ENCODE measurements at regions not wholly inside any gene's neighbourhood (a gene's known extent, or its start where the extent isn't known, plus 50 kb on each side); places are given as distances from the start of the nearest gene placed in this dataset.

DNA sequence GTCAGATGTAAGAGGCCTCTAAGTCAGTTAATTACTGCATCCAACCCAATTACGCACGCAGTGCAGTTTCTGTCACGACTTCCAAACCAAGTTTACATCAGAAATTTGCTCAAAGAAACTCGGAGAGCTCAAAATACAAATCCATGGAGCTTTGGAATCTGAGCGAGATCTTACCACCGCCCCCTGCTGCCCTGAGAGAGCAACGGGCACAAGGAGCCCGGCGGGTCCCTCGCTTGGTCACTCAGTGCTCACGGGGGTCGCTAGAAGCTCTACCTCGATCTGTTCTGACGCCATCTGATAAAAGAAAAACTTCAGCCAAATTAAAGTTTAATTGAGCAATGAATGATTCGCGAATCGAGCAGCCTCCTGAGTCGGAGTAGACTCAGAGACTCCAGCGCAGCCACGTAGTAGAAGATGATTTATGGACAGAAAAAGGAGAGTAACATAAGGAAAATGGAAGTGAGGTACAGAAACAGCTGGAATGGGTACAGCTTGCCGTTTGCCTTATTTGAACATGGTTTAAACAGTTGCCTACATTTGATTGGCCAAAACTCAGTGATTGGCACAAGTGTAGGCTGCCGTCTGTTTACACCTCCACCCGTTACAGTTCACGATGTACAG, 232.7 kb upstream of the ATP10A start:
- ChIA-PET POLR2A (no interaction called here), CTCF (interaction anchor here (1.1 kb wide), 1 partner anchor 149 kb away, joined by 4 read pairs; no protein-coding TSS in a partner anchor)
- Histone ChIP-seq H3K4me1 (peaks cover 15% of the 10 kb centered on the region), H3K9me3 (no peaks in the 10 kb centered on the region), H3K27me3 (replicated peaks; ENCODE audit: control insufficient read depth, insufficient read depth, low read length) (no peaks in the 10 kb centered on the region), H3K4me3 (ENCODE audit: low read depth, low read length) (no peak overlapping the region), H3K36me3 (ENCODE audit: control insufficient read depth, insufficient read depth, low read length) (no peaks in the 10 kb centered on the region)
- BruUV-seq (replicated peaks) = no TSS peak
- no peaks in the 10 kb centered on the region for H3K9me3 Mint-ChIP-seq (ENCODE audit: unreplicated experiment)
- no peak overlapping the region for H3K27ac Mint-ChIP-seq (ENCODE audit: unreplicated experiment)
- H3K4me1 Mint-ChIP-seq (ENCODE audit: low read depth, unreplicated experiment) = peaks cover 15% of the 10 kb centered on the region
- peaks cover 4% of the 10 kb centered on the region for H3K27me3 Mint-ChIP-seq (ENCODE audit: insufficient read depth, unreplicated experiment)
- no peak for DNase-seq
- TF ChIP-seq, protein P1, sequence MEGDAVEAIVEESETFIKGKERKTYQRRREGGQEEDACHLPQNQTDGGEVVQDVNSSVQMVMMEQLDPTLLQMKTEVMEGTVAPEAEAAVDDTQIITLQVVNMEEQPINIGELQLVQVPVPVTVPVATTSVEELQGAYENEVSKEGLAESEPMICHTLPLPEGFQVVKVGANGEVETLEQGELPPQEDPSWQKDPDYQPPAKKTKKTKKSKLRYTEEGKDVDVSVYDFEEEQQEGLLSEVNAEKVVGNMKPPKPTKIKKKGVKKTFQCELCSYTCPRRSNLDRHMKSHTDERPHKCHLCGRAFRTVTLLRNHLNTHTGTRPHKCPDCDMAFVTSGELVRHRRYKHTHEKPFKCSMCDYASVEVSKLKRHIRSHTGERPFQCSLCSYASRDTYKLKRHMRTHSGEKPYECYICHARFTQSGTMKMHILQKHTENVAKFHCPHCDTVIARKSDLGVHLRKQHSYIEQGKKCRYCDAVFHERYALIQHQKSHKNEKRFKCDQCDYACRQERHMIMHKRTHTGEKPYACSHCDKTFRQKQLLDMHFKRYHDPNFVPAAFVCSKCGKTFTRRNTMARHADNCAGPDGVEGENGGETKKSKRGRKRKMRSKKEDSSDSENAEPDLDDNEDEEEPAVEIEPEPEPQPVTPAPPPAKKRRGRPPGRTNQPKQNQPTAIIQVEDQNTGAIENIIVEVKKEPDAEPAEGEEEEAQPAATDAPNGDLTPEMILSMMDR (IDR thresholded peaks at IDR 0.05; ENCODE audit: insufficient read depth in 1 of 2, low read depth in 1 of 2, low read length in 1 of 2, severe bottlenecking in 1 of 2, unreplicated experiment in 1 of 2) = no peak
- intact Hi-C loops (cut with micrococcal nuclease; ENCODE audit: unreplicated experiment) = no loop called here
- peaks cover 5% of the 10 kb centered on the region for H3K36me3 Mint-ChIP-seq (ENCODE audit: insufficient read depth, unreplicated experiment)
- H3K4me3 Mint-ChIP-seq (ENCODE audit: unreplicated experiment) = no peak overlapping the region

DNA sequence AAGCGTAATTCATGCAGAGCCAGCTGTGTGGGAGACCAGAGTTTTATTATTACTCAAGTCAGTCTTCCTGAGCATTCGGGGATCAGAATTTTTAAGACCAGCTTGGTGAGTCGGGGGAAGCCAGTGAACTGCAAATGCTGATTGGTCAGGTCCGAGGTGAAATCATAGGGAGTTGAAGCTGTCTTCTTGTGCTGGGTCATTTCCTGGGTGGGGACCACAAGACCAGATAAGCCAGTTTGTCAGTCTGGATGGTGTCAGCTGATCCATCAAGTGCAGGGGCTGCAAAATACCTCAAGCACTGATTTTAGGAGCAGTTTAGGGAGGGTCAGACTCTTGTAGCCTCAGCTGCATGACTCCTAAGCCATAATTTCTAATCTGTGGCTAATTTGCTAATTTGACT, 228.1 kb upstream of the ATP10A start:
- Mint-ChIP-seq H3K9me3 (ENCODE audit: unreplicated experiment) (no peaks in the 10 kb centered on the region), H3K27ac (ENCODE audit: unreplicated experiment) (no peak overlapping the region), H3K4me3 (ENCODE audit: unreplicated experiment) (no peak overlapping the region), H3K4me1 (ENCODE audit: low read depth, unreplicated experiment) (peaks cover 6% of the 10 kb centered on the region), H3K27me3 (ENCODE audit: insufficient read depth, unreplicated experiment) (peaks cover 4% of the 10 kb centered on the region), H3K36me3 (ENCODE audit: insufficient read depth, unreplicated experiment) (peaks cover under 1% of the 10 kb centered on the region)
- peaks cover 7% of the 10 kb centered on the region; the same call in 1 of the 2 replicates for H3K4me1 ChIP-seq
- H3K27me3 ChIP-seq (replicated peaks; ENCODE audit: control insufficient read depth, insufficient read depth, low read length) = no peaks in the 10 kb centered on the region
- no peaks in the 10 kb centered on the region for H3K9me3 ChIP-seq
- CTCF ChIA-PET = no interaction called here
- no TSS peak for BruUV-seq (replicated peaks)
- DNase-seq = no peak
- H3K4me3 ChIP-seq (ENCODE audit: low read depth, low read length) = no peak overlapping the region
- intact Hi-C loops (cut with micrococcal nuclease; ENCODE audit: unreplicated experiment) = no loop called here
- no peaks in the 10 kb centered on the region for H3K36me3 ChIP-seq (ENCODE audit: control insufficient read depth, insufficient read depth, low read length)
- TF ChIP-seq, protein P1 (IDR thresholded peaks at IDR 0.05; ENCODE audit: insufficient read depth in 1 of 2, low read depth in 1 of 2, low read length in 1 of 2, severe bottlenecking in 1 of 2, unreplicated experiment in 1 of 2) = no peak
- POLR2A ChIA-PET = no interaction called here

DNA sequence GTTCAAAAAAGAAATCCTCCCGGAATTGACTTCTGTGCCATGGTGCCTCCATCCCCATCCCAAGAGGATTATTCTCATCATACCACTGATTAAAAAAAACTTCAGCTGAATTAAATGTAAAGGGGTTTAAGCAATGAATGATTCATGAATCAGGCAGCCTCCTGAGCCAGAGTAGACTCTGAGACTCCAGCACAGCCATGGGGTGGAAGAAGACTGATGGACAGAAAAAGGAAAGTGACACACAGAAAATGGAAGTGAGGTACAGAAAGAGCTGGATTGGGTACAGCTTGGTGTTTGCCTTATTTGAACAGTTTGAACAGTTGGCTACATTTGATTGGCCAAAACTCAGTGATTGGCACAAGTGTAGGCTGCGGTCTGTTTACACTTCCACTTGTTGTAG, 224.8 kb upstream of the ATP10A start:
- ChIA-PET POLR2A (no interaction called here), CTCF (no interaction called here)
- Histone ChIP-seq H3K36me3 (ENCODE audit: control insufficient read depth, insufficient read depth, low read length) (no peaks in the 10 kb centered on the region), H3K27me3 (replicated peaks; ENCODE audit: control insufficient read depth, insufficient read depth, low read length) (no peaks in the 10 kb centered on the region), H3K4me1 (peaks cover 6% of the 10 kb centered on the region; the same call in 1 of the 2 replicates), H3K9me3 (no peaks in the 10 kb centered on the region), H3K4me3 (ENCODE audit: low read depth, low read length) (no peak overlapping the region)
- TF ChIP-seq, protein P1 (IDR thresholded peaks at IDR 0.05; ENCODE audit: insufficient read depth in 1 of 2, low read depth in 1 of 2, low read length in 1 of 2, severe bottlenecking in 1 of 2, unreplicated experiment in 1 of 2) = no peak
- intact Hi-C loops (cut with micrococcal nuclease; ENCODE audit: unreplicated experiment) = no loop called here
- Mint-ChIP-seq H3K27ac (ENCODE audit: unreplicated experiment) (no peak overlapping the region), H3K9me3 (ENCODE audit: unreplicated experiment) (no peaks in the 10 kb centered on the region), H3K4me1 (ENCODE audit: low read depth, unreplicated experiment) (peaks cover 6% of the 10 kb centered on the region), H3K27me3 (ENCODE audit: insufficient read depth, unreplicated experiment) (peaks cover 4% of the 10 kb centered on the region), H3K4me3 (ENCODE audit: unreplicated experiment) (no peak overlapping the region), H3K36me3 (ENCODE audit: insufficient read depth, unreplicated experiment) (peaks cover under 1% of the 10 kb centered on the region)
- BruUV-seq (replicated peaks) = no TSS peak
- no peak for DNase-seq

All from Caco-2 (cell line).